Body of pancreas (tissue), 4 donors: ENCODE measurements at regions not wholly inside any gene's neighbourhood (a gene's known extent, or its start where the extent isn't known, plus 50 kb on each side); places are given as distances from the start of the nearest gene placed in this dataset.

Source experiments
- POLR2A ChIP-seq, 3 donors: fragments of 450-650 bp; IDR thresholded peaks; one replicate each; pipeline ENCODE4 v1.6.1; 2016; ENCODE audit warnings: antibody characterized with exemption in 3 of 3, mild to moderate bottlenecking in 2 of 3
- TF ChIP-seq, protein P1 (sequence below), 7 experiments: fragments of 450-650 bp in 4 of 7; fragments of 200-600 bp in 3 of 7; sonication (generic) in 3 of 7; IDR thresholded peaks; one replicate each; pipeline ENCODE4 v1.5.1; 2016 to 2019; ENCODE audit warnings: antibody characterized with exemption in 7 of 7

DNA sequence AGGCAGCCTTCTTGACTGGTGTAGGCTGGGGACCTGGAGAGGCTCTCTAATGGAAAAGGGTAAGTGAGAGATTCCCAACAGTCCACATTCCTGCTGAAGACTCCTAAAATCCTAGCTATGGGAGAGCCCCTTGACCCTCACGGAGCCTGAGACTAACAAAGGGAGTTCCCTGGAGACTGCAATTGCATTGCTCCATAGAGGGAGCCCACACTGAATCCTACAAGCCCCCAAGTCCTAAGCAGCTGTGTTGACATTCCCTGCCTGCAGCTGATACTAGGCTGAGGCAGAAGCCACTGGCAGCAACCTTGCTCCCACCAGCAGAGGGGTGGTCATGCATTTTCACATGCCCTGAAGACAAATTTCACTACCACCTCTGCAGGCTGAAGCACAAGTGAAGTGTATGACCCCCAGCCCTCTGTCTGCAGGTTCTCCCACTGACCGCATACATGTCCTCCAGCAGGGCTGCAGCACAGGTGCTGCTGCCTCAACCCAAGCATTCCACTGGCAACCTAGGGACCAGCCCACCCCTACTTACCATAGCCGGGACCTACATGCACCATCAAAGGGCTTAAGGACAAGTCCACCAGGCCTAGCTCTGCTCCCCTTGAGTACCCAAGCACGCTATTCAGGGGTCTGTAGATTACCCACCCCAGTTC is 130.3 kb upstream of the SLC13A1 start:
- TF ChIP-seq, protein P1, sequence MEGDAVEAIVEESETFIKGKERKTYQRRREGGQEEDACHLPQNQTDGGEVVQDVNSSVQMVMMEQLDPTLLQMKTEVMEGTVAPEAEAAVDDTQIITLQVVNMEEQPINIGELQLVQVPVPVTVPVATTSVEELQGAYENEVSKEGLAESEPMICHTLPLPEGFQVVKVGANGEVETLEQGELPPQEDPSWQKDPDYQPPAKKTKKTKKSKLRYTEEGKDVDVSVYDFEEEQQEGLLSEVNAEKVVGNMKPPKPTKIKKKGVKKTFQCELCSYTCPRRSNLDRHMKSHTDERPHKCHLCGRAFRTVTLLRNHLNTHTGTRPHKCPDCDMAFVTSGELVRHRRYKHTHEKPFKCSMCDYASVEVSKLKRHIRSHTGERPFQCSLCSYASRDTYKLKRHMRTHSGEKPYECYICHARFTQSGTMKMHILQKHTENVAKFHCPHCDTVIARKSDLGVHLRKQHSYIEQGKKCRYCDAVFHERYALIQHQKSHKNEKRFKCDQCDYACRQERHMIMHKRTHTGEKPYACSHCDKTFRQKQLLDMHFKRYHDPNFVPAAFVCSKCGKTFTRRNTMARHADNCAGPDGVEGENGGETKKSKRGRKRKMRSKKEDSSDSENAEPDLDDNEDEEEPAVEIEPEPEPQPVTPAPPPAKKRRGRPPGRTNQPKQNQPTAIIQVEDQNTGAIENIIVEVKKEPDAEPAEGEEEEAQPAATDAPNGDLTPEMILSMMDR (IDR thresholded peaks at IDR 0.05): no peak
- no peak for TF ChIP-seq POLR2A (IDR thresholded peaks at IDR 0.05)
